IMR-90 (cell line): ENCODE measurements at regions not wholly inside any gene's neighbourhood (a gene's known extent, or its start where the extent isn't known, plus 50 kb on each side); places are given as distances from the start of the nearest gene placed in this dataset.

Source experiments
- BHLHE40 ChIP-seq: fragments of 150-350 bp; IDR thresholded peaks from 2 replicates; pipeline ENCODE4 v1.6.1; 2016; ENCODE audit warnings: mild to moderate bottlenecking, low read depth, low read length
- CEBPB ChIP-seq: IDR thresholded peaks from 2 replicates; pipeline ENCODE4 v1.6.1; 2012; ENCODE audit warnings: low read depth, low read length, improper control_type of control experiment
- CHD1 ChIP-seq: IDR thresholded peaks from 2 replicates; pipeline ENCODE4 v1.6.1; 2012; ENCODE audit warnings: low read depth, low read length, improper control_type of control experiment
- MAZ ChIP-seq: IDR thresholded peaks from 2 replicates; pipeline ENCODE4 v1.6.1; 2012; ENCODE audit warnings: low read depth, mild to moderate bottlenecking, low read length, improper control_type of control experiment, moderate library complexity, borderline replicate concordance
- MXI1 ChIP-seq: IDR thresholded peaks from 2 replicates; pipeline ENCODE4 v1.6.1; 2012; ENCODE audit warnings: low read depth, mild to moderate bottlenecking, low read length, moderate library complexity, borderline replicate concordance
- POLR2A ChIP-seq: IDR thresholded peaks from 2 replicates; pipeline ENCODE4 v1.6.1; 2012; ENCODE audit warnings: mild to moderate bottlenecking, low read depth, low read length
- RAD21 ChIP-seq: IDR thresholded peaks from 2 replicates; pipeline ENCODE4 v1.6.1; 2012; ENCODE audit warnings: low read length, improper control_type of control experiment
- RFX5 ChIP-seq: IDR thresholded peaks from 2 replicates; pipeline ENCODE4 v1.8.0; 2012; ENCODE audit warnings: low read depth, mild to moderate bottlenecking, low read length, moderate library complexity
- TF ChIP-seq, protein P1 (sequence below): conservative IDR thresholded peaks from 2 replicates; pipeline ENCODE4 v1.5.1; 2012; ENCODE audit warnings: mild to moderate bottlenecking, low read depth, low read length, improper control_type of control experiment
- TF ChIP-seq, protein P2 (sequence below): fragments of 150-350 bp; IDR thresholded peaks from 2 replicates; pipeline ENCODE4 v1.6.1; 2017; ENCODE audit warnings: mild to moderate bottlenecking, antibody characterized with exemption, low read length, low read depth

DNA sequence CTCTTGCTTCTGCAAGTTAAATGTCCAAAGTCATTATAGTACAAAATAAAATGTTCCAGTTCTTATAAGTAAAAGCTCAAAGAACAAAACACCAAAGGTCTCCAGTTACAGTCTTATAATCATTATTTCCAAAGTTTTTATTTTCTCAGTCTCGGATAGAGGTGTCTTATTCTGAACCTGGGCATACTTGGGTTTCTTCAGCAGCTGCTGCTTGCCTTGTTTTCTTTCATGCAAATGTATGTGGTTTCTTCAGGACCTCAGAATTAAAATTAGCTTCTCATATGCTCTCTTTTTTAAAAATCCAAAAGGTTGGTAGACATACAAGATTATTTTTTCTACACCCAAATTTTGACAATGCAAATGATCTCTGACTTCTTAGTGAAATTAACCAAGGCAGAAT lies 383.0 kb downstream of the METTL4 start:
- TF ChIP-seq POLR2A (no peak), RFX5 (no peak), BHLHE40 (no peak), MAZ (no peak), MXI1 (no peak), CHD1 (no peak), RAD21 (no peak), CEBPB (no peak)
- TF ChIP-seq, protein P1, sequence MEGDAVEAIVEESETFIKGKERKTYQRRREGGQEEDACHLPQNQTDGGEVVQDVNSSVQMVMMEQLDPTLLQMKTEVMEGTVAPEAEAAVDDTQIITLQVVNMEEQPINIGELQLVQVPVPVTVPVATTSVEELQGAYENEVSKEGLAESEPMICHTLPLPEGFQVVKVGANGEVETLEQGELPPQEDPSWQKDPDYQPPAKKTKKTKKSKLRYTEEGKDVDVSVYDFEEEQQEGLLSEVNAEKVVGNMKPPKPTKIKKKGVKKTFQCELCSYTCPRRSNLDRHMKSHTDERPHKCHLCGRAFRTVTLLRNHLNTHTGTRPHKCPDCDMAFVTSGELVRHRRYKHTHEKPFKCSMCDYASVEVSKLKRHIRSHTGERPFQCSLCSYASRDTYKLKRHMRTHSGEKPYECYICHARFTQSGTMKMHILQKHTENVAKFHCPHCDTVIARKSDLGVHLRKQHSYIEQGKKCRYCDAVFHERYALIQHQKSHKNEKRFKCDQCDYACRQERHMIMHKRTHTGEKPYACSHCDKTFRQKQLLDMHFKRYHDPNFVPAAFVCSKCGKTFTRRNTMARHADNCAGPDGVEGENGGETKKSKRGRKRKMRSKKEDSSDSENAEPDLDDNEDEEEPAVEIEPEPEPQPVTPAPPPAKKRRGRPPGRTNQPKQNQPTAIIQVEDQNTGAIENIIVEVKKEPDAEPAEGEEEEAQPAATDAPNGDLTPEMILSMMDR = no peak
- TF ChIP-seq, protein P2, sequence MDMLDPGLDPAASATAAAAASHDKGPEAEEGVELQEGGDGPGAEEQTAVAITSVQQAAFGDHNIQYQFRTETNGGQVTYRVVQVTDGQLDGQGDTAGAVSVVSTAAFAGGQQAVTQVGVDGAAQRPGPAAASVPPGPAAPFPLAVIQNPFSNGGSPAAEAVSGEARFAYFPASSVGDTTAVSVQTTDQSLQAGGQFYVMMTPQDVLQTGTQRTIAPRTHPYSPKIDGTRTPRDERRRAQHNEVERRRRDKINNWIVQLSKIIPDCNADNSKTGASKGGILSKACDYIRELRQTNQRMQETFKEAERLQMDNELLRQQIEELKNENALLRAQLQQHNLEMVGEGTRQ = no peak
